ENCODE measurements at regions not wholly inside any gene's neighbourhood (a gene's known extent, or its start where the extent isn't known, plus 50 kb on each side); places are given as distances from the start of the nearest gene placed in this dataset.

DNA sequence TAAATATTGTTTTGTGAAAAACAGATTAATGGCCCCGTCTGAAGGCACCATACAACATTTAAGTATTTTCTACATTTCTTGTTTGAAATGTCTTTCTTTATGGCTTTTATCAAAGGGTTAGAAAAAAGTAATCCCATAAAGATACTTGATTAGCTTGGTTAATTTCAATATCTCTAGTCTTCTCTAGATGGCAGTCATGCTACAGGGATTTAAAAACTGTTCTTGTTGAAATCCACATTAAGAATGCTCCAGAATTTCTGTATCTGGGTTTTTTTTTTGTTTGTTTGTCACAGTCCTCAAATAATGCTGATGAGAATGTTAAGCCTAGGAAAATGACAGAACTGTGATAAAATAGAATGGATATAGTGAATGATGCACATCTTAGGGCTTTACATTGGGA, 109.0 kb upstream of the AADAT start:
- TF ChIP-seq, protein P1, sequence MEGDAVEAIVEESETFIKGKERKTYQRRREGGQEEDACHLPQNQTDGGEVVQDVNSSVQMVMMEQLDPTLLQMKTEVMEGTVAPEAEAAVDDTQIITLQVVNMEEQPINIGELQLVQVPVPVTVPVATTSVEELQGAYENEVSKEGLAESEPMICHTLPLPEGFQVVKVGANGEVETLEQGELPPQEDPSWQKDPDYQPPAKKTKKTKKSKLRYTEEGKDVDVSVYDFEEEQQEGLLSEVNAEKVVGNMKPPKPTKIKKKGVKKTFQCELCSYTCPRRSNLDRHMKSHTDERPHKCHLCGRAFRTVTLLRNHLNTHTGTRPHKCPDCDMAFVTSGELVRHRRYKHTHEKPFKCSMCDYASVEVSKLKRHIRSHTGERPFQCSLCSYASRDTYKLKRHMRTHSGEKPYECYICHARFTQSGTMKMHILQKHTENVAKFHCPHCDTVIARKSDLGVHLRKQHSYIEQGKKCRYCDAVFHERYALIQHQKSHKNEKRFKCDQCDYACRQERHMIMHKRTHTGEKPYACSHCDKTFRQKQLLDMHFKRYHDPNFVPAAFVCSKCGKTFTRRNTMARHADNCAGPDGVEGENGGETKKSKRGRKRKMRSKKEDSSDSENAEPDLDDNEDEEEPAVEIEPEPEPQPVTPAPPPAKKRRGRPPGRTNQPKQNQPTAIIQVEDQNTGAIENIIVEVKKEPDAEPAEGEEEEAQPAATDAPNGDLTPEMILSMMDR (IDR thresholded peaks at IDR 0.05), result peak in 4 of 6 experiments; percentile 12 to 54 (median 24)
- no peak for TF ChIP-seq POLR2A (IDR thresholded peaks at IDR 0.05)

Data from esophagus squamous epithelium (tissue), 4 donors.